GM12878 (cell line): ENCODE measurements at regions not wholly inside any gene's neighbourhood (a gene's known extent, or its start where the extent isn't known, plus 50 kb on each side); places are given as distances from the start of the nearest gene placed in this dataset.
A peak's percentile ranks its signal among the peaks of the same experiment; 100 is the strongest.

ENCODE experiments used
- ATAC-seq: fragments of 200-7000 bp; cut with Tn5 transposase; 3 replicates; pipeline ENCODE4 v1.9.1; 2020; ENCODE audit warnings: mild to moderate bottlenecking, moderate library complexity
- BruUV-seq: library from RNA; stranded (reverse); fragments of 400-500 nt; replicated peaks from 2 replicates; lab custom pipeline; 2021; lab: Mats Ljungman, UMichigan
- CTCF ChIA-PET: fragments of 300-600 bp; sonication (Branson Sonifier 250); formaldehyde crosslinking; extraction: SDS; loops from one replicate; lab custom pipeline; 2021; ENCODE audit warnings: inconsistent platforms; lab: Yijun Ruan, JAX
- POLR2A ChIA-PET: fragments of 350-600 bp; formaldehyde crosslinking; extraction: SDS; loops from one replicate; lab custom pipeline; 2021; ENCODE audit warnings: inconsistent platforms; lab: Charles Lee
- RAD21 ChIA-PET: fragments of 300-600 bp; sonication (Branson Sonifier 250); formaldehyde crosslinking; loops from one replicate; lab custom pipeline; 2023; ENCODE audit warnings: antibody characterized with exemption; ENCODE audit not compliant: unreplicated experiment; lab: Charles Lee
- SMC1A ChIA-PET: fragments of 300-600 bp; sonication (Branson Sonifier 250); formaldehyde crosslinking; loops from one replicate; lab custom pipeline; 2023; ENCODE audit not compliant: unreplicated experiment, uncharacterized antibody; lab: Charles Lee
- DNase-seq: peaks from one replicate; pipeline ENCODE4 v3.0.0-alpha.2; 2011; ENCODE audit warnings: low read depth, low spot score
- FAIRE-seq: peaks from 3 replicates; lab custom pipeline; 2011; peaks lifted over from hg19 to GRCh38; lab: Jason Lieb, UNC
- H2AFZ ChIP-seq: 2 replicates; pipeline ENCODE4 v1.6.0; 2011; ENCODE audit warnings: low read depth, low read length, control low read depth; ENCODE audit not compliant: control insufficient read depth
- H3K27ac ChIP-seq: 2 replicates; pipeline ENCODE4 v1.5.1; 2011; ENCODE audit warnings: control low read depth; ENCODE audit not compliant: control insufficient read depth, insufficient read depth
- H3K27me3 ChIP-seq, 2 experiments: replicated peaks in 1 of 2; 2 replicates each; pipeline versions ENCODE4 v1.6.0 to v1.6.1; 2011; ENCODE audit warnings: low read length in 1 of 2; ENCODE audit not compliant: control insufficient read depth in 2 of 2, insufficient read depth in 2 of 2
- H3K36me3 ChIP-seq, 2 experiments: 2 replicates each; pipeline ENCODE4 v1.5.1; 2011; ENCODE audit warnings: low read length in 1 of 2; ENCODE audit not compliant: control insufficient read depth in 2 of 2, insufficient read depth in 2 of 2
- H3K4me1 ChIP-seq: 2 replicates; pipeline ENCODE4 v1.6.1; 2011; ENCODE audit warnings: mild to moderate bottlenecking, low read length, moderate library complexity, mixed read lengths; ENCODE audit not compliant: control insufficient read depth, insufficient read depth
- H3K4me2 ChIP-seq: 2 replicates; pipeline ENCODE4 v1.6.0; 2011; ENCODE audit warnings: control low read depth; ENCODE audit not compliant: control insufficient read depth, insufficient read depth
- H3K4me3 ChIP-seq: fragments of 200-600 bp; sonication (generic); 2 replicates; pipeline ENCODE4 v1.5.1; 2016
- H3K79me2 ChIP-seq: 2 replicates; pipeline ENCODE4 v1.6.0; 2011; ENCODE audit warnings: low read length; ENCODE audit not compliant: control insufficient read depth, insufficient read depth
- H3K9ac ChIP-seq: 2 replicates; pipeline ENCODE4 v1.8.0; 2011; ENCODE audit warnings: low read length, control low read depth, mixed read lengths; ENCODE audit not compliant: control insufficient read depth, insufficient read depth
- H3K9me3 ChIP-seq: replicated peaks from 3 replicates; pipeline ENCODE4 v1.5.1; 2011; ENCODE audit warnings: mild to moderate bottlenecking, low read length; ENCODE audit not compliant: control insufficient read depth, insufficient read depth
- H4K20me1 ChIP-seq: 2 replicates; pipeline ENCODE4 v1.6.0; 2011; ENCODE audit not compliant: control insufficient read depth, insufficient read depth
- ATF3 ChIP-seq: IDR thresholded peaks from 2 replicates; pipeline ENCODE4 v1.6.1; 2011; ENCODE audit warnings: low read depth, mild to moderate bottlenecking, low read length, moderate library complexity, borderline replicate concordance; ENCODE audit errors: extremely low read depth
- BHLHE40 ChIP-seq, 2 experiments: fragments of 450-650 bp in 1 of 2; IDR thresholded peaks; 2 replicates each; pipeline ENCODE4 v1.6.1; 2011 to 2017; ENCODE audit warnings: low read depth in 2 of 2, borderline replicate concordance in 1 of 2, improper control_type of control experiment in 1 of 2, low read length in 1 of 2, mild to moderate bottlenecking in 1 of 2
- CREM ChIP-seq: IDR thresholded peaks from 2 replicates; pipeline ENCODE4 v1.6.1; 2014; ENCODE audit warnings: antibody characterized with exemption, low read depth
- E4F1 ChIP-seq: fragments of 450-650 bp; IDR thresholded peaks from 2 replicates; pipeline ENCODE4 v1.6.1; 2018; ENCODE audit warnings: borderline replicate concordance, mild to moderate bottlenecking; ENCODE audit not compliant: partially characterized antibody
- IRF4 ChIP-seq: IDR thresholded peaks from 2 replicates; pipeline ENCODE4 v1.6.1; 2011; ENCODE audit warnings: low read depth, low read length
- KLF5 ChIP-seq: fragments of 450-650 bp; IDR thresholded peaks from 2 replicates; pipeline ENCODE4 v1.6.1; 2014; ENCODE audit warnings: mild to moderate bottlenecking; ENCODE audit not compliant: partially characterized antibody
- MYC ChIP-seq: IDR thresholded peaks from 2 replicates; pipeline ENCODE4 v1.6.1; 2011; ENCODE audit warnings: mild to moderate bottlenecking, low read length, moderate library complexity, inconsistent platforms; ENCODE audit not compliant: insufficient read depth, insufficient replicate concordance, insufficient read length, severe bottlenecking
- NFIC ChIP-seq: IDR thresholded peaks from 2 replicates; pipeline ENCODE4 v1.6.1; 2012; ENCODE audit warnings: low read depth, mild to moderate bottlenecking, inconsistent platforms, low read length, moderate library complexity
- NFYA ChIP-seq: IDR thresholded peaks from 2 replicates; pipeline ENCODE4 v1.6.1; 2011; ENCODE audit warnings: low read depth, mild to moderate bottlenecking, low read length, improper control_type of control experiment, borderline replicate concordance
- NKRF ChIP-seq: fragments of 450-650 bp; conservative IDR thresholded peaks from 2 replicates; pipeline ENCODE4 v1.6.1; 2017; ENCODE audit warnings: mild to moderate bottlenecking, moderate library complexity
- NR2F1 ChIP-seq: fragments of 450-650 bp; conservative IDR thresholded peaks from 2 replicates; pipeline ENCODE4 v1.6.1; 2017; ENCODE audit warnings: mild to moderate bottlenecking
- PAX8 ChIP-seq: fragments of 450-650 bp; IDR thresholded peaks from 2 replicates; pipeline ENCODE4 v1.6.1; 2017; ENCODE audit warnings: mild to moderate bottlenecking, moderate library complexity
- PML ChIP-seq: IDR thresholded peaks from 2 replicates; pipeline ENCODE4 v1.6.1; 2012; ENCODE audit warnings: low read length, inconsistent platforms
- POU2F2 ChIP-seq: IDR thresholded peaks from 3 replicates; pipeline ENCODE4 v1.6.1; 2011; ENCODE audit warnings: low read depth, mild to moderate bottlenecking, low read length, borderline replicate concordance
- SPI1 ChIP-seq: IDR thresholded peaks from 2 replicates; pipeline ENCODE4 v1.6.1; 2011; ENCODE audit warnings: low read depth, mild to moderate bottlenecking, low read length, moderate library complexity, borderline replicate concordance; ENCODE audit not compliant: insufficient read depth
- SREBF1 ChIP-seq: IDR thresholded peaks from 2 replicates; pipeline ENCODE4 v1.6.1; 2012; ENCODE audit warnings: mild to moderate bottlenecking, low read length
- SUZ12 ChIP-seq: fragments of 200-600 bp; sonication (generic); IDR thresholded peaks from one replicate; pipeline ENCODE4 v1.6.1; 2018; ENCODE audit warnings: antibody characterized with exemption, mild to moderate bottlenecking; ENCODE audit not compliant: unreplicated experiment
- WGBS: methylation state at CpG from one replicate; pipeline ENCODE4 v1.1.6; 2016; ENCODE audit warnings: low lambda C conversion rate; ENCODE audit not compliant: insufficient replicate concordance, insufficient coverage; ENCODE audit errors: missing lambda C conversion rate; 5-methylcytosine and 5-hydroxymethylcytosine counted together
- in situ Hi-C: fragments of 300-500 bp; cut with MboI; formaldehyde crosslinking; loops from 9 replicates; pipeline ENCODE4 v1.14.3; 2018; ENCODE audit warnings: mixed read lengths
- intact Hi-C: fragments of 100-400 bp; cut with micrococcal nuclease; formaldehyde crosslinking; loops from one replicate; pipeline ENCODE4 v1.14.2; 2022; ENCODE audit not compliant: unreplicated experiment
- TF ChIP-seq, protein P1 (sequence below): fragments of 450-650 bp; IDR thresholded peaks from 2 replicates; pipeline ENCODE4 v1.6.1; 2016; ENCODE audit warnings: mild to moderate bottlenecking

GRCh38 chr2:37464067-37464466 lies 119.6 kb downstream of the QPCT start:
- DNase-seq (no peak), ATAC-seq (no peak), FAIRE-seq (peak; percentile 38)
- Histone ChIP-seq H3K79me2 (no peaks in the 10 kb centered on the region), H3K9ac (no peak overlapping the region), H3K36me3 (no peaks in the 10 kb centered on the region), H3K4me3 (no peak overlapping the region), H4K20me1 (no peaks in the 10 kb centered on the region), H3K4me2 (no peak overlapping the region), H3K9me3 (no peaks in the 10 kb centered on the region), H3K27ac (no peak overlapping the region), H2AFZ (no peak overlapping the region), H3K4me1 (no peaks in the 10 kb centered on the region; the same call in 1 of the 2 replicates), H3K27me3 (no peaks in the 10 kb centered on the region; a peak in 1 of 4 replicates)
- no peak for TF ChIP-seq E4F1
- TF ChIP-seq MYC = no peak
- no peak for TF ChIP-seq PAX8
- no peak for TF ChIP-seq KLF5
- TF ChIP-seq NR2F1 = no peak
- TF ChIP-seq, protein P1, sequence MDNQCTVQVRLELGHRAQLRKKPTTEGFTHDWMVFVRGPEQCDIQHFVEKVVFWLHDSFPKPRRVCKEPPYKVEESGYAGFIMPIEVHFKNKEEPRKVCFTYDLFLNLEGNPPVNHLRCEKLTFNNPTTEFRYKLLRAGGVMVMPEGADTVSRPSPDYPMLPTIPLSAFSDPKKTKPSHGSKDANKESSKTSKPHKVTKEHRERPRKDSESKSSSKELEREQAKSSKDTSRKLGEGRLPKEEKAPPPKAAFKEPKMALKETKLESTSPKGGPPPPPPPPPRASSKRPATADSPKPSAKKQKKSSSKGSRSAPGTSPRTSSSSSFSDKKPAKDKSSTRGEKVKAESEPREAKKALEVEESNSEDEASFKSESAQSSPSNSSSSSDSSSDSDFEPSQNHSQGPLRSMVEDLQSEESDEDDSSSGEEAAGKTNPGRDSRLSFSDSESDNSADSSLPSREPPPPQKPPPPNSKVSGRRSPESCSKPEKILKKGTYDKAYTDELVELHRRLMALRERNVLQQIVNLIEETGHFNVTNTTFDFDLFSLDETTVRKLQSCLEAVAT = no peak
- no peak for TF ChIP-seq SUZ12
- no peak for TF ChIP-seq BHLHE40 (IDR thresholded peaks at IDR 0.05; ENCODE audit: borderline replicate concordance in 1 of 2, low read depth in 2 of 2, low read length in 1 of 2)
- no peak for TF ChIP-seq NKRF
- no peak for TF ChIP-seq CREM
- no peak for TF ChIP-seq NFYA
- TF ChIP-seq SPI1 = no peak
- no peak for TF ChIP-seq SREBF1
- TF ChIP-seq NFIC = no peak
- TF ChIP-seq POU2F2 = no peak
- TF ChIP-seq ATF3 = no peak
- TF ChIP-seq IRF4 = no peak
- no peak for TF ChIP-seq PML
- ChIA-PET RAD21 (no interaction called here), POLR2A (interaction anchor here (0.6 kb wide), 1 partner anchor 407 kb away, joined by 3 read pairs; no protein-coding TSS in a partner anchor), SMC1A (interaction anchor here (1.0 to 1.2 kb wide), 2 partner anchors 10 to 49 kb away, joined by 3 to 4 read pairs; no protein-coding TSS in a partner anchor), CTCF (interaction anchor here (1.4 kb wide), 1 partner anchor 413 kb away, joined by 3 read pairs; no protein-coding TSS in a partner anchor)
- WGBS = 71% methylated on average over 2 of the region's 2 CpGs
- BruUV-seq = no TSS peak
- in situ Hi-C loops (no loop called here), intact Hi-C loops (no loop called here)
